ENCODE measurements at regions not wholly inside any gene's neighbourhood (a gene's known extent, or its start where the extent isn't known, plus 50 kb on each side); places are given as distances from the start of the nearest gene placed in this dataset.

GRCh38 chr3:22117091-22117490 is 366.1 kb upstream of the ZNF385D start:
- no peak for TF ChIP-seq CTCF (IDR thresholded peaks at IDR 0.05)
- no peak for TF ChIP-seq POLR2A (IDR thresholded peaks at IDR 0.05)
